Activated CD4-positive, alpha-beta T cell treated with anti-CD3 and anti-CD28 coated beads, Interleukin-2, amount 50 U/mL, for 16 hours (primary cell): ENCODE measurements at regions not wholly inside any gene's neighbourhood (a gene's known extent, or its start where the extent isn't known, plus 50 kb on each side); places are given as distances from the start of the nearest gene placed in this dataset.

Experiments used
- DNase-seq: peaks from one replicate; pipeline ENCODE4 v3.0.0-alpha.2; 2020

DNA sequence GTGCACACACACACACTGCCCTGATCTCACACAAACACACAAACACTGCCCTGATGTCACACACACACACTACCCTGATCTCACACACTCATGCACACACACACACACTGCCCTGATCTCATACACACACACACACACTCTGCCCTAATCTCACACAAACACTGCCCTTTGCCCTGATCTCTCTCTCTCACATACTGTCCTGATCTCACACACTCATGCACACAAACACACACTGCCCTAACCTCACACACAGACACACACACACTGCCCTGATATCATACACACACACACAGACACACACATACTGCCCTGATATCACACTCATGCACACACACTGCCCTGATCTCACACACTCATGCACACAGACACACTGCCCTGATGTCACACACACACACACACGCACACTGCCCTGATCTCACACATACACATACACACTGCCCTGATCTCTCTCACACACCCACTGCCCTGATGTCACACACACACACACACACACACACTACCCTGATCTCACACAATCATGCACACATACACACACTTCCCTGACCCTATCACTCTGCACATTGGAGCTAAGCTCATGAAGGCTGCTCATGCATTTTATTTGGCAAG is 97.6 kb upstream of the DIO3 start:
- DNase-seq: no peak

DNA sequence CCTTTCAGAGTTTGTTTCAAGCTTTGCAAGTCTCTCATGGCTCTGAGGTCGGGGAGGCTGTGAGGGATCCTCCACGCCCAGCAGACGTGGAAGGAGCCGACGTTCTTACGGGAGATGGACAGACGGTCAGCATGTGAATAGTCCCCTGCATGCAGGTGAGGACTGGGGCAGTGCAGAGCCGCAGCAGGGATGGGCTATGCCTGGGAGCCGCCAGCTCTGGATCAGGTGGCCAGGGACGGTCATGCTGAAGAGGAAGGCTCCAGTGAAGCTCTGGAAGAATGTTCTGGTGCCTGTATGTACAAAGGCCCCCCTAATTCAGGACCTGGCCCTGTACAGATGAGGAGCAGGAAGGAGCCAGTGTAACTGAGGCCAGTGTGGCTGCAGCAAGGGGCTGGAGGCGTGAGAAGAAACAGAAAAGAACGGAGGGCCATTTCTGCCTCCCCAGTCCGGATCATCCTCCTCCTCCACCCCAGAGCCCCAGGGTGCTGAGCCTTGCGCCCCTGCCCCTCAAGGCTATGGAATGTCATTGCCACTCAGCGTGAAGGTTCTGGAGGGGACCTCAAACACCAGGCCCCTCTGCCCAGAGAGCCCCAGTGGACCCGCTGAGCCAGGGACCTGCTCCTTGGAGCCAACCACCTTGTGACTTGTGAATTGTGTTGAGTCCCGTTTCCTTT is 96.8 kb upstream of the DIO3 start:
- no peak for DNase-seq

GRCh38 chr14:101464984-101465794 is 96.1 kb upstream of the DIO3 start:
- no peak for DNase-seq

- no peak for DNase-seq
These were observed 95.4 kb upstream of the DIO3 start for GRCh38 chr14:101465795-101466448.

- no peak for DNase-seq
These were observed 94.7 kb upstream of the DIO3 start for GRCh38 chr14:101466456-101467180.

- DNase-seq: no peak
These were observed 93.9 kb upstream of the DIO3 start for GRCh38 chr14:101467181-101467926.

DNA sequence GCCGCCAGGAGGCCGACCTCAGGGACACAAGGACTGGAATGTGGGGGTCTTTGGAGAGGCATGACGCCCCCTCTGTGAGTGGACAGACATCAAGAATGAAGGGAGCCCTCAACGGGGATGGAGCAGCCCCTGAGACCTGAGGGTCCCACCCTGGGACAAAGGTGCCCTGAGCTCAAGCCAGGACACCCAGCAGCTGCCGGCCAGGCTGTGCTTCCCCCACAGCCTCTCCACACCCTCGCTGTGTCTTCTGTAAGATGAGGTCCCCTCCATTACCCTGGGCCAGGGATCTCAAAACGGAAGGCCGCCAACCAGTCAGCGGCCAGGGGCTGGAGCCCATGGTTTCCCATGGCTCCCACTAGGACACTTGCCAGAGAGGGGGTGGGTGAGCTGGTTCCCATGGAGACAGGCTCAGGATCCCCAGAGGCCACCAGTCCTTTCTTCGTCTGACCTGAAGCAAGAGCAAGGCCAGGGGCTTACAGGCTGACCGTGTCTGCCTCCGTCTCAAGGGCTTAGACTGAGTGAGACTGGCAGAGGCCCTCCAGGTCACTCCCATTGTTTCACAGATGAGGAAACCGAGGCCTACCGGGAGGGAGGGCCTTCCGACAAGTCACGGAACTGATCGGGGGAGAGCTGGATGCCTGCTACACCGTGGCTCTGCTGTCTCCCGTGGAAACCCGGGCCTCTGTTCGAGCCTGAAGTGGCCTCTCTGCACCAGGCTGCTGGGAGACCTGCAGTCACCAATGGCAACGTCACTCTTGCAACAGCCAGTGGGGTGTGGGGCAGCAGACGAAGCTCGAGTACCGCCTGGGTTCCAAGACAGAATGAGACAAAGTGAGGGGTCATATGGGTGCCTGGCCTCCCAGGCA is 91.7 kb upstream of the DIO3 start:
- DNase-seq: no peak

DNA sequence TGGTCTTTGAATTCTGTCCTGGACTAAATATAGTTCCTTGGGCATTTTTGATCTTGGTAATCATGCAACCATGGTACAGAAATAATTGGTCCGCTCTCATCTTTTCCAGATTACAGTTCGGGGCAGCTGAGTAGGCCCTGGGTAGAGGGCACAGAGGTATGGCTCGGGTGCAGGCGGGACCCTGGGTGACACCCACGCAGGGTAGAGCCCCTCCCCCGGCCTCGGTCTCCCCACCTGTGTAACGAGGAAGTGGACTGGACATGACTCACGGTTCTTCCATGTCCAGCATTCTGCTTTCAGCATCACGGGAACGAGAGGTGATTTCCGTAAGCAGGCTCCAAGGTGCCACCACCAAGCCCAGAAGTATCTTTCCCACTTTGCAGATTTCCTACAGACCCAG is 91.0 kb upstream of the DIO3 start:
- no peak for DNase-seq

DNA sequence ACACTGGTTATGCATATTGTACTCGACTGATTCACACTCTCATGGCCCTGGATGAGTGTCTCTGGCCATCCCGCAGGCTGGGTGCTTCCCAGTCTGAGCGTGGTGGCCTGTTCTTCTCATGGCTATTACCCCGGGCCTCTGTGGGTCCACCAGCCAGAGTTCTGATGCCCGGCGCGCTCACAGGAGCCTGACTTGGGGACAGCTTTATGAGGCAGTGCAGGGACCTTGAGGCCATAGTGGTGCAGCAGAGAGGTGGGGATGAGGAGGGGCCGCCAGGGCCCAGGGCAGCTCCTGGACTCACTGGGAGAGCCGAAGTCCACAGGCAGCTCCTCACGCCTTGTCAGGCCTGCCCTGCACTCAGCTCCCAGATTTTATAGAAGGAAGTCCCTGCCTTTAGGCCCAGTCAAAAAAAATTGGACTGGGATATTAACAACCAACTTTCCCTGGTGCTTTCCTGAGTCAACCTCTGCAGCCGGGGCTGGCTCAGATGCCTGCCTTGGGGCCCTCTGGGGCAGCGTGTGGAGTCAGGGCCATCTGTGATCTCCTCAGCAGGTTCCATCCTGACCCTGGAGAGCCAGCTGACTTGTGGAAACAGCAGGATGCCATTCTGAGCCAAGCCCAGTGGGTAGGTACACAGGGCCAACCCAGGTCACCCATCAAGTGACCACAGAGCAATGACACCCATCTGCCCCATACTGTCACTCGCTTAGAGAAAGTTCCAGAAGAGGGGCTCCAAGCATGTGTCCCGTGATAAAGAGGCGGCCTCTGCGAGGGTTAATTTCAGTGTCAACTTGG is 89.4 kb upstream of the DIO3 start:
- DNase-seq: no peak

- no peak for DNase-seq
These were observed 88.8 kb upstream of the DIO3 start for GRCh38 chr14:101472518-101472849.

- DNase-seq: no peak
These were observed 88.1 kb upstream of the DIO3 start for GRCh38 chr14:101473045-101473729.

- no peak for DNase-seq
These were observed 87.3 kb upstream of the DIO3 start for GRCh38 chr14:101473795-101474562.

DNA sequence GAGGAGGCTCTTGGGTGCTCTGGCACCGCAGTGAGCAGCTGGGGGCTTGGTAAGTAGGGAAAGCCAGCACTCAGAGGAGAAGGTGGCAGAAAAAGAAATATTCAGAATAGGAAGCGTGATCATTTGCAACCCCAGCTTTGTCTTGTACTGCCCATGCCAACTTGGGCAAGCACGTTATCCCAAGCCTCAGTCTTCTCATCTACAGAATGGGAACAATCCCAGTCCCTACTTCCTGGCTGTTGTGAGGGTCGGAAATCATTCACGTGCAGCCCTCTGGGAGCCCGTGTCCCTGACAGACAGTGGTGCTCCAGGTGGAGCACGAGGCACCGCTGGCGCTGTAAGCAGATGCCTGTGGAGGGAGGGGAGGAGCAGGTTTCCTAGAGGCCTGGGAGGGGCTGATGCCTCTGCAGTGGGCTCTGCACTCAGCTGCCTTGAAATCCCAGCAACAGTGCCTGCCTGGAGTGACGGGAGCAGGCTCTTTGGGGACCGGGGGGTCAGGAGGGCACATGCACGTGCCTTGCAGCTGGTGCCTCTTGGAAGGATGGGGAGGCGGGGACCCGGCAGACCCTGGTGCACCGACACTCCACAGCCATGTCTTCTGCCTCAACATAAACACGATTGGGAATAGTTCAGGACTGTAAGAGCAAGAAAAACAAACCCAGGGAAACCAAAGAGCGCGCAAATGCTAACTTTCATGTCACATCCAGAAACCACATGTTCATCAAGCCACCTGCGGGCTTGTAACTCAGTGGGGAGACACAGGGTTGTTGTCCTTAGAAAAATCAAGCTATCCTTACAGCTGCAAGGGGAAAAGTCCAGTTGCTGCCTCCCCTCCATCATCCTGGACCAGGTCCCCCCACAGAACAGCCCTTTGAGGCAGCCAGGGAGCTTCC is 86.5 kb upstream of the DIO3 start:
- no peak for DNase-seq

DNA sequence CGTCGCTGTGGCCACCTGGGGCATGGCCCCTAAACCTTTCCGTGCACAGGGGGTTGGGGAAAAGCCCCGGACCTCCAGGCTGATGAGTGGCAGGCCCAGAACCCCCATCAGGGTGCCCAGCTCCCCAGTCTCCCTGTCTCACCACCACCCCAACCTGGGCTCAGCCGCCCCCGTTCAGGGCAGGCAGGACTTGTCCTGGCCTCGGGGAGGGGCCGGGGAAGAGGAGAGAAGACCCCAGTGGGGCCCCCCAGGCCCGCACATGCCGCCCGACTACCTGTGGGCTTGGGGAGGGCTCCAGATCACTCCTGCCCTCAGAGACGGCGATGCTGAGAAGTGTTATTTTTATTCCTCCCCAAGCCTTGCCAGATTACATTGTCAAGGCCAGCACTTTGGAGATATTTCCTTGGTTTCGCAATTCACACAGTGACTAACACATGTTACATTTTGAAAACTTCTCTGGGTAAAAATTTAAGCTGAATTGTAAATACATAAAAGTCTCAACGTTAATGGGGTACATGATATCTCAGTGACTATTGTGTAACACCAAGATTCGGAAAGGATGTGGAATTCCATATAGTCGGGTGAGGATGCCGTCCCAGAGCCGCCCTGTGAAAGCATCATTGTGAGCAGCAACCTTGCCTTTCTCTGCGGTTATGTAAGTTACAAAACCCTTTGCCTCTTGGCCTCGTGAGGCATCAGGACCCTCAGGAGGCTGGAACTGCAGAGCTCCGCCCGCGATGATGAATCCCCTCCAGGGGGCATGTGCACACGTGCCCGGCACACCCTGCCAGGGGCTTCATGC is 85.6 kb upstream of the DIO3 start:
- DNase-seq: no peak

- DNase-seq: no peak
These were observed 84.9 kb upstream of the DIO3 start for GRCh38 chr14:101476258-101476915.

- no peak for DNase-seq
These were observed 84.3 kb upstream of the DIO3 start for GRCh38 chr14:101476916-101477553.
